H1 (cell line): ENCODE measurements at regions not wholly inside any gene's neighbourhood (a gene's known extent, or its start where the extent isn't known, plus 50 kb on each side); places are given as distances from the start of the nearest gene placed in this dataset.

Experiments
- CTCF ChIA-PET: fragments of 300-600 bp; sonication (Branson Sonifier 250); formaldehyde crosslinking; loops from one replicate; lab custom pipeline; 2021; ENCODE audit not compliant: partially characterized antibody; lab: Charles Lee
- POLR2A ChIA-PET: fragments of 300-600 bp; sonication (Branson Sonifier 250); formaldehyde crosslinking; loops from one replicate; lab custom pipeline; 2021; ENCODE audit warnings: inconsistent platforms; ENCODE audit not compliant: partially characterized antibody; lab: Charles Lee
- DNase-seq, 2 experiments: peaks; one replicate each; pipeline versions ENCODE4 v3.0.0 to v3.0.0-alpha.2; 2010 to 2022; ENCODE audit warnings: low spot score in 2 of 2, low read depth in 1 of 2, mixed read lengths in 1 of 2
- FAIRE-seq: peaks from 2 replicates; lab custom pipeline; 2011; peaks lifted over from hg19 to GRCh38; lab: Jason Lieb, UNC
- H2AFZ ChIP-seq: 2 replicates; pipeline ENCODE4 v1.8.1; 2012; ENCODE audit warnings: low read length, inconsistent platforms
- H2AK5ac ChIP-seq: 2 replicates; pipeline ENCODE4 v1.6.1; 2013; ENCODE audit warnings: low read depth, low read length
- H2BK120ac ChIP-seq: replicated peaks from 2 replicates; pipeline ENCODE3; 2013; ENCODE audit warnings: low read depth, low read length, inconsistent platforms
- H2BK12ac ChIP-seq: 2 replicates; pipeline ENCODE4 v1.6.1; 2013; ENCODE audit warnings: low read depth, low read length
- H2BK15ac ChIP-seq: 2 replicates; pipeline ENCODE4 v1.6.1; 2013; ENCODE audit warnings: low read length
- H2BK20ac ChIP-seq: 2 replicates; pipeline ENCODE4 v1.6.1; 2013; ENCODE audit warnings: low read length
- H2BK5ac ChIP-seq: 2 replicates; pipeline ENCODE4 v1.6.1; 2013; ENCODE audit warnings: low read depth, low read length
- H3K14ac ChIP-seq: 2 replicates; pipeline ENCODE4 v1.6.1; 2013; ENCODE audit warnings: inconsistent platforms; ENCODE audit not compliant: insufficient read length
- H3K18ac ChIP-seq: 2 replicates; pipeline ENCODE4 v1.6.1; 2013; ENCODE audit warnings: low read length; ENCODE audit errors: extremely low read depth
- H3K23ac ChIP-seq: 2 replicates; pipeline ENCODE4 v1.6.1; 2013; ENCODE audit warnings: inconsistent platforms; ENCODE audit not compliant: insufficient read length
- H3K23me2 ChIP-seq: 2 replicates; pipeline ENCODE4 v1.6.1; 2013; ENCODE audit warnings: low read depth, low read length
- H3K27ac ChIP-seq: 2 replicates; pipeline ENCODE4 v1.6.1; 2011; ENCODE audit warnings: low read depth, low read length, inconsistent platforms
- H3K27me3 ChIP-seq, 4 experiments: replicated peaks in 1 of 4; 1 replicate in 1 of 4; 2 replicates in 3 of 4; pipeline versions ENCODE4 v1.6.1 to v1.8.1; 2011 to 2013; ENCODE audit warnings: low read length in 3 of 4, mild to moderate bottlenecking in 3 of 4, inconsistent platforms in 2 of 4, mixed read lengths in 2 of 4, moderate library complexity in 1 of 4; ENCODE audit not compliant: control insufficient read depth in 3 of 4, insufficient read depth in 3 of 4; ENCODE audit errors: extremely low read depth in 1 of 4
- H3K36me3 ChIP-seq, 4 experiments: 2 replicates each; pipeline versions ENCODE4 v1.6.1 to v1.8.1; 2011 to 2013; ENCODE audit warnings: mild to moderate bottlenecking in 4 of 4, low read length in 3 of 4, moderate library complexity in 2 of 4, control low read depth in 1 of 4, inconsistent platforms in 1 of 4; ENCODE audit not compliant: insufficient read depth in 4 of 4, control insufficient read depth in 2 of 4
- H3K4ac ChIP-seq: replicated peaks from 2 replicates; pipeline ENCODE3; 2013; ENCODE audit warnings: low read length, low read depth, mixed read lengths, inconsistent platforms; ENCODE audit not compliant: insufficient read length
- H3K4me1 ChIP-seq, 4 experiments: replicated peaks in 1 of 4; 1 replicate in 1 of 4; 2 replicates in 3 of 4; pipeline versions ENCODE4 v1.6.1 to v1.8.1; 2011 to 2013; ENCODE audit warnings: low read length in 3 of 4, inconsistent platforms in 2 of 4, mixed read lengths in 1 of 4; ENCODE audit not compliant: insufficient read depth in 4 of 4, control insufficient read depth in 3 of 4
- H3K4me2 ChIP-seq, 2 experiments: 2 replicates each; pipeline versions ENCODE4 v1.6.1 to v1.8.1; 2011 to 2013; ENCODE audit warnings: low read depth in 2 of 2, low read length in 2 of 2, control low read depth in 1 of 2, inconsistent platforms in 1 of 2, mild to moderate bottlenecking in 1 of 2; ENCODE audit not compliant: insufficient read depth in 1 of 2
- H3K4me3 ChIP-seq, 4 experiments: fragments of 200-600, 300-600 bp in 1 of 4; sonication (generic), shearing (Covaris generic), sonication (Bioruptor Twin) in 1 of 4; 2 replicates each; pipeline versions ENCODE4 v1.5.1 to v1.8.1; 2011 to 2016; ENCODE audit warnings: low read length in 4 of 4, low read depth in 3 of 4, control low read depth in 2 of 4, inconsistent platforms in 2 of 4, mild to moderate bottlenecking in 2 of 4, mixed read lengths in 1 of 4, moderate library complexity in 1 of 4; ENCODE audit not compliant: insufficient read depth in 2 of 4; ENCODE audit errors: extremely low read depth in 1 of 4
- H3K56ac ChIP-seq: replicated peaks from 2 replicates; pipeline ENCODE3; 2013; ENCODE audit warnings: low read depth, mild to moderate bottlenecking, mixed read lengths, low read length, inconsistent platforms; ENCODE audit not compliant: insufficient read length
- H3K79me1 ChIP-seq: 2 replicates; pipeline ENCODE4 v1.6.1; 2013; ENCODE audit warnings: low read depth, low read length, control low read depth
- H3K79me2 ChIP-seq, 2 experiments: 2 replicates each; pipeline versions ENCODE4 v1.6.1 to v1.8.1; 2012 to 2013; ENCODE audit warnings: low read length in 2 of 2, mild to moderate bottlenecking in 2 of 2, inconsistent platforms in 1 of 2; ENCODE audit not compliant: insufficient read depth in 2 of 2, control insufficient read depth in 1 of 2
- H3K9ac ChIP-seq, 4 experiments: replicated peaks in 1 of 4; 1 replicate in 1 of 4; 2 replicates in 3 of 4; pipeline versions ENCODE4 v1.6.1 to v1.8.1; 2011 to 2013; ENCODE audit warnings: low read depth in 3 of 4, low read length in 3 of 4, control low read depth in 2 of 4, mild to moderate bottlenecking in 2 of 4, moderate library complexity in 2 of 4, inconsistent platforms in 1 of 4; ENCODE audit errors: extremely low read depth in 1 of 4
- H3K9me3 ChIP-seq, 2 experiments: 2 replicates each; pipeline versions ENCODE4 v1.6.1 to v1.8.1; 2012 to 2013; ENCODE audit warnings: mild to moderate bottlenecking in 2 of 2, moderate library complexity in 2 of 2, control low read depth in 1 of 2, inconsistent platforms in 1 of 2, low read depth in 1 of 2, low read length in 1 of 2, mixed read lengths in 1 of 2; ENCODE audit not compliant: insufficient read depth in 2 of 2
- H4K20me1 ChIP-seq, 2 experiments: replicated peaks in 1 of 2; 2 replicates each; pipeline versions ENCODE3 to v1.8.1; 2011 to 2013; ENCODE audit warnings: inconsistent platforms in 2 of 2, low read length in 2 of 2, mild to moderate bottlenecking in 1 of 2; ENCODE audit not compliant: insufficient read depth in 2 of 2, control insufficient read depth in 1 of 2
- H4K5ac ChIP-seq: 2 replicates; pipeline ENCODE4 v1.6.1; 2013; ENCODE audit warnings: low read length, low read depth, mixed read lengths, inconsistent platforms; ENCODE audit not compliant: insufficient read length
- H4K8ac ChIP-seq: 2 replicates; pipeline ENCODE4 v1.8.0; 2013; ENCODE audit warnings: mild to moderate bottlenecking, moderate library complexity, low read length, inconsistent platforms; ENCODE audit not compliant: insufficient read depth; ENCODE audit errors: extremely low read depth
- H4K91ac ChIP-seq: replicated peaks from 2 replicates; pipeline ENCODE3; 2013; ENCODE audit warnings: low read length, mixed read lengths, inconsistent platforms; ENCODE audit not compliant: insufficient read length
- ATF2 ChIP-seq: IDR thresholded peaks from 2 replicates; pipeline ENCODE4 v1.6.1; 2012; ENCODE audit warnings: low read length, inconsistent platforms
- EZH2 ChIP-seq: fragments of 200-600 bp; sonication (generic); IDR thresholded peaks from 2 replicates; pipeline ENCODE4 v1.7.1; 2012; ENCODE audit warnings: low read depth, mild to moderate bottlenecking, moderate library complexity, low read length, inconsistent platforms; ENCODE audit not compliant: severe bottlenecking
- GABPA ChIP-seq: IDR thresholded peaks from 2 replicates; pipeline ENCODE4 v1.6.1; 2011; ENCODE audit warnings: mild to moderate bottlenecking, low read length, moderate library complexity, borderline replicate concordance; ENCODE audit not compliant: insufficient read depth
- JUN ChIP-seq: IDR thresholded peaks from 2 replicates; pipeline ENCODE4 v1.6.1; 2011; ENCODE audit warnings: low read depth, mild to moderate bottlenecking, improper control_type of control experiment, low read length
- POLR2AphosphoS5 ChIP-seq: IDR thresholded peaks from 2 replicates; pipeline ENCODE4 v1.6.1; 2011; ENCODE audit warnings: low read depth, low read length
- WGBS, 2 experiments: shearing (Covaris generic) in 1 of 2; methylation state at CpG; one replicate each; pipeline versions ENCODE4 v1.1.6 to v1.1.7; 2013 to 2015; ENCODE audit warnings: low lambda C conversion rate in 2 of 2, mixed read lengths in 2 of 2, inconsistent platforms in 1 of 2, low coverage in 1 of 2, missing lambda C conversion rate in 1 of 2; ENCODE audit not compliant: insufficient replicate concordance in 2 of 2, insufficient coverage in 1 of 2, insufficient read length in 1 of 2; ENCODE audit errors: extremely low coverage in 1 of 2, missing lambda C conversion rate in 1 of 2; 5-methylcytosine and 5-hydroxymethylcytosine counted together

- H3K79me1 ChIP-seq: no peaks in the 10 kb centered on the region
- no peak overlapping the region for H3K14ac ChIP-seq
- peaks cover 0 to 2% (median 0%) of the 10 kb centered on the region in 4 experiments; a peak in 1 of 7 replicates for H3K4me1 ChIP-seq
- no peaks in the 10 kb centered on the region for H4K20me1 ChIP-seq
- FAIRE-seq (no peak), DNase-seq (no peak)
- no peaks in the 10 kb centered on the region; a peak in 1 of 8 replicates for H3K36me3 ChIP-seq
- peaks cover 0 to 4% (median 0%) of the 10 kb centered on the region in 4 experiments; a peak in 1 of 7 replicates for H3K27me3 ChIP-seq
- CTCF ChIA-PET: interaction anchor here (1.4 kb wide), 1 partner anchor 166 kb away, joined by 3 read pairs; no protein-coding TSS in a partner anchor
- no peaks in the 10 kb centered on the region for H3K79me2 ChIP-seq
- H4K8ac ChIP-seq: no peak overlapping the region
- H3K9ac ChIP-seq: no peak overlapping the region
- no peak overlapping the region for H3K27ac ChIP-seq
- H3K23ac ChIP-seq: no peak overlapping the region
- no peak overlapping the region for H2AFZ ChIP-seq
- no peak overlapping the region for H2AK5ac ChIP-seq
- TF ChIP-seq EZH2 (no peak), GABPA (no peak), POLR2AphosphoS5 (no peak), JUN (no peak), ATF2 (no peak)
- H2BK12ac ChIP-seq: no peak overlapping the region
- no peak overlapping the region for H2BK15ac ChIP-seq
- H3K23me2 ChIP-seq: no peaks in the 10 kb centered on the region
- 90 to 100% methylated on average over 1 to 5 of the region's 5 CpGs for WGBS, 2 experiments
- no peak overlapping the region for H3K4ac ChIP-seq
- no peak overlapping the region for H4K91ac ChIP-seq
- no peak overlapping the region for H2BK5ac ChIP-seq
- peaks cover 11 to 14% of the 10 kb centered on the region in 2 experiments for H3K9me3 ChIP-seq
- H4K5ac ChIP-seq: no peak overlapping the region
- H3K4me2 ChIP-seq: no peak overlapping the region
- H3K56ac ChIP-seq: no peak overlapping the region
- H2BK120ac ChIP-seq: no peak overlapping the region
- no peak overlapping the region for H3K4me3 ChIP-seq
- POLR2A ChIA-PET: no interaction called here
- no peak overlapping the region for H3K18ac ChIP-seq
- no peak overlapping the region for H2BK20ac ChIP-seq
Observed at GRCh38 chr1:181257117-181257516, 168.6 kb downstream of the IER5 start.
